ENCODE measurements at regions not wholly inside any gene's neighbourhood (a gene's known extent, or its start where the extent isn't known, plus 50 kb on each side); places are given as distances from the start of the nearest gene placed in this dataset.

GRCh38 chr1:36728051-36728450, 245.3 kb upstream of the CSF3R start:
- no peak for TF ChIP-seq CTCF (IDR thresholded peaks at IDR 0.05; ENCODE audit: low read depth, low read length)
- no peak for TF ChIP-seq EZH2phosphoT487 (IDR thresholded peaks at IDR 0.05; ENCODE audit: low read depth)
